ENCODE measurements at regions not wholly inside any gene's neighbourhood (a gene's known extent, or its start where the extent isn't known, plus 50 kb on each side); places are given as distances from the start of the nearest gene placed in this dataset.
"Not testable (repeated sequence)": the region's sequence is repeated elsewhere in the genome, so short reads cannot be mapped to it uniquely, and the experiment has no call there.

- no peaks in the 10 kb centered on the region for H3K27me3 ChIP-seq (ENCODE audit: control insufficient read depth, insufficient read depth, low read length)
- H3K4me1 ChIP-seq (ENCODE audit: control insufficient read depth, low read depth, low read length), result no peaks in the 10 kb centered on the region
- no peak overlapping the region for H3K4me3 ChIP-seq (ENCODE audit: low read length)
- no peak overlapping the region for H3K27ac ChIP-seq (ENCODE audit: low read length)
- no peaks in the 10 kb centered on the region for H3K9me3 ChIP-seq (ENCODE audit: control insufficient read depth, low read depth, low read length)
- no peaks in the 10 kb centered on the region for H3K36me3 ChIP-seq (ENCODE audit: control insufficient read depth, low read depth, low read length)
- no peak overlapping the region for H3K9ac ChIP-seq (ENCODE audit: low read length)
Measured at GRCh38 chr5:158601118-158601517, 498.6 kb downstream of the EBF1 start.

GRCh38 chr5:158600679-158601078 lies 499.0 kb downstream of the EBF1 start:
- no peaks in the 10 kb centered on the region for H3K4me1 ChIP-seq (ENCODE audit: control insufficient read depth, low read depth, low read length)
- no peaks in the 10 kb centered on the region for H3K36me3 ChIP-seq (ENCODE audit: control insufficient read depth, low read depth, low read length)
- H3K9me3 ChIP-seq (ENCODE audit: control insufficient read depth, low read depth, low read length), result no peaks in the 10 kb centered on the region
- no peak overlapping the region for H3K27ac ChIP-seq (ENCODE audit: low read length)
- no peaks in the 10 kb centered on the region for H3K27me3 ChIP-seq (ENCODE audit: control insufficient read depth, insufficient read depth, low read length)
- no peak overlapping the region for H3K4me3 ChIP-seq (ENCODE audit: low read length)
- H3K9ac ChIP-seq (ENCODE audit: low read length), result no peak overlapping the region

GRCh38 chr5:158599157-158599556 lies 500.6 kb downstream of the EBF1 start:
- Histone ChIP-seq H3K9me3 (ENCODE audit: control insufficient read depth, low read depth, low read length) (no peaks in the 10 kb centered on the region), H3K27ac (ENCODE audit: low read length) (no peak overlapping the region), H3K4me3 (ENCODE audit: low read length) (no peak overlapping the region), H3K36me3 (ENCODE audit: control insufficient read depth, low read depth, low read length) (no peaks in the 10 kb centered on the region), H3K27me3 (ENCODE audit: control insufficient read depth, insufficient read depth, low read length) (no peaks in the 10 kb centered on the region), H3K9ac (ENCODE audit: low read length) (no peak overlapping the region), H3K4me1 (ENCODE audit: control insufficient read depth, low read depth, low read length) (no peaks in the 10 kb centered on the region)

- H3K9me3 ChIP-seq (ENCODE audit: control insufficient read depth, low read depth, low read length), result no peaks in the 10 kb centered on the region
- peaks cover 19% of the 10 kb centered on the region for H3K4me1 ChIP-seq (ENCODE audit: control insufficient read depth, low read depth, low read length)
- H3K36me3 ChIP-seq (ENCODE audit: control insufficient read depth, low read depth, low read length), result no peaks in the 10 kb centered on the region
- H3K27ac ChIP-seq (ENCODE audit: low read length), result no peak overlapping the region
- H3K27me3 ChIP-seq (ENCODE audit: control insufficient read depth, insufficient read depth, low read length), result no peaks in the 10 kb centered on the region
- no peak overlapping the region for H3K9ac ChIP-seq (ENCODE audit: low read length)
- H3K4me3 ChIP-seq (ENCODE audit: low read length), result no peak overlapping the region
Measured at GRCh38 chr5:158594595-158595242, 505.0 kb downstream of the EBF1 start.

GRCh38 chr5:158593925-158594324 lies 505.8 kb downstream of the EBF1 start:
- H3K9me3 ChIP-seq (ENCODE audit: control insufficient read depth, low read depth, low read length), result no peaks in the 10 kb centered on the region
- H3K4me1 ChIP-seq (ENCODE audit: control insufficient read depth, low read depth, low read length), result peaks cover 19% of the 10 kb centered on the region
- H3K36me3 ChIP-seq (ENCODE audit: control insufficient read depth, low read depth, low read length), result no peaks in the 10 kb centered on the region
- no peak overlapping the region for H3K9ac ChIP-seq (ENCODE audit: low read length)
- no peak overlapping the region for H3K4me3 ChIP-seq (ENCODE audit: low read length)
- H3K27me3 ChIP-seq (ENCODE audit: control insufficient read depth, insufficient read depth, low read length), result no peaks in the 10 kb centered on the region
- H3K27ac ChIP-seq (ENCODE audit: low read length), result no peak overlapping the region

GRCh38 chr5:158591301-158591863 lies 508.3 kb downstream of the EBF1 start:
- no peak overlapping the region for H3K9ac ChIP-seq (ENCODE audit: low read length)
- H3K27me3 ChIP-seq (ENCODE audit: control insufficient read depth, insufficient read depth, low read length), result no peaks in the 10 kb centered on the region
- no peak overlapping the region for H3K4me3 ChIP-seq (ENCODE audit: low read length)
- H3K36me3 ChIP-seq (ENCODE audit: control insufficient read depth, low read depth, low read length), result no peaks in the 10 kb centered on the region
- H3K9me3 ChIP-seq (ENCODE audit: control insufficient read depth, low read depth, low read length), result no peaks in the 10 kb centered on the region
- H3K27ac ChIP-seq (ENCODE audit: low read length), result peak overlapping the region; percentile 12
- peaks cover 19% of the 10 kb centered on the region for H3K4me1 ChIP-seq (ENCODE audit: control insufficient read depth, low read depth, low read length)

GRCh38 chr5:158590746-158591300 lies 508.9 kb downstream of the EBF1 start:
- H3K27me3 ChIP-seq (ENCODE audit: control insufficient read depth, insufficient read depth, low read length), result no peaks in the 10 kb centered on the region
- no peaks in the 10 kb centered on the region for H3K9me3 ChIP-seq (ENCODE audit: control insufficient read depth, low read depth, low read length)
- peaks cover 19% of the 10 kb centered on the region for H3K4me1 ChIP-seq (ENCODE audit: control insufficient read depth, low read depth, low read length)
- no peak overlapping the region for H3K9ac ChIP-seq (ENCODE audit: low read length)
- no peak overlapping the region for H3K4me3 ChIP-seq (ENCODE audit: low read length)
- peak overlapping the region; percentile 12 for H3K27ac ChIP-seq (ENCODE audit: low read length)
- H3K36me3 ChIP-seq (ENCODE audit: control insufficient read depth, low read depth, low read length), result no peaks in the 10 kb centered on the region

- no peaks in the 10 kb centered on the region for H3K27me3 ChIP-seq (ENCODE audit: control insufficient read depth, insufficient read depth, low read length)
- H3K4me3 ChIP-seq (ENCODE audit: low read length), result no peak overlapping the region
- H3K9ac ChIP-seq (ENCODE audit: low read length), result no peak overlapping the region
- H3K9me3 ChIP-seq (ENCODE audit: control insufficient read depth, low read depth, low read length), result no peaks in the 10 kb centered on the region
- H3K27ac ChIP-seq (ENCODE audit: low read length), result no peak overlapping the region
- H3K4me1 ChIP-seq (ENCODE audit: control insufficient read depth, low read depth, low read length), result peaks cover 19% of the 10 kb centered on the region
- no peaks in the 10 kb centered on the region for H3K36me3 ChIP-seq (ENCODE audit: control insufficient read depth, low read depth, low read length)
Measured at GRCh38 chr5:158589939-158590338, 509.8 kb downstream of the EBF1 start.

GRCh38 chr5:158588617-158589016 lies 511.1 kb downstream of the EBF1 start:
- Histone ChIP-seq H3K4me1 (ENCODE audit: control insufficient read depth, low read depth, low read length) (peaks cover 19% of the 10 kb centered on the region), H3K9me3 (ENCODE audit: control insufficient read depth, low read depth, low read length) (no peaks in the 10 kb centered on the region), H3K27ac (ENCODE audit: low read length) (no peak overlapping the region), H3K4me3 (ENCODE audit: low read length) (no peak overlapping the region), H3K9ac (ENCODE audit: low read length) (no peak overlapping the region), H3K27me3 (ENCODE audit: control insufficient read depth, insufficient read depth, low read length) (no peaks in the 10 kb centered on the region), H3K36me3 (ENCODE audit: control insufficient read depth, low read depth, low read length) (no peaks in the 10 kb centered on the region)

- Histone ChIP-seq H3K9ac (ENCODE audit: low read length) (no peak overlapping the region), H3K9me3 (ENCODE audit: control insufficient read depth, low read depth, low read length) (peaks cover 1% of the 10 kb centered on the region), H3K36me3 (ENCODE audit: control insufficient read depth, low read depth, low read length) (no peaks in the 10 kb centered on the region), H3K27me3 (ENCODE audit: control insufficient read depth, insufficient read depth, low read length) (no peaks in the 10 kb centered on the region), H3K4me1 (ENCODE audit: control insufficient read depth, low read depth, low read length) (peaks cover 9% of the 10 kb centered on the region), H3K4me3 (ENCODE audit: low read length) (no peak overlapping the region), H3K27ac (ENCODE audit: low read length) (no peak overlapping the region)
Measured at GRCh38 chr5:158586054-158586453, 513.7 kb downstream of the EBF1 start.

- H3K4me1 ChIP-seq (ENCODE audit: control insufficient read depth, low read depth, low read length); H3K27me3 ChIP-seq (ENCODE audit: control insufficient read depth, insufficient read depth, low read length); H3K9ac ChIP-seq (ENCODE audit: low read length); H3K36me3 ChIP-seq (ENCODE audit: control insufficient read depth, low read depth, low read length); H3K27ac ChIP-seq (ENCODE audit: low read length); H3K4me3 ChIP-seq (ENCODE audit: low read length): not testable (repeated sequence)
- peaks cover 14% of the 10 kb centered on the region for H3K9me3 ChIP-seq (ENCODE audit: control insufficient read depth, low read depth, low read length)
Measured at GRCh38 chr5:158582669-158583068, 517.0 kb downstream of the EBF1 start.

GRCh38 chr5:158573829-158574228 lies 525.9 kb downstream of the EBF1 start:
- no peak overlapping the region for H3K27ac ChIP-seq (ENCODE audit: low read length)
- H3K4me3 ChIP-seq (ENCODE audit: low read length), result no peak overlapping the region
- H3K9ac ChIP-seq (ENCODE audit: low read length), result no peak overlapping the region
- peaks cover 6% of the 10 kb centered on the region for H3K4me1 ChIP-seq (ENCODE audit: control insufficient read depth, low read depth, low read length)
- no peaks in the 10 kb centered on the region for H3K36me3 ChIP-seq (ENCODE audit: control insufficient read depth, low read depth, low read length)
- peaks cover 7% of the 10 kb centered on the region for H3K9me3 ChIP-seq (ENCODE audit: control insufficient read depth, low read depth, low read length)
- no peaks in the 10 kb centered on the region for H3K27me3 ChIP-seq (ENCODE audit: control insufficient read depth, insufficient read depth, low read length)

All from iPS-18a (cell line).